Glutamatergic neuron (in vitro differentiated cells): ENCODE measurements at regions not wholly inside any gene's neighbourhood (a gene's known extent, or its start where the extent isn't known, plus 50 kb on each side); places are given as distances from the start of the nearest gene placed in this dataset.

Source experiments
- DNase-seq: peaks from one replicate; pipeline ENCODE4 v3.0.0; 2022
- H3K27ac Mint-ChIP-seq: one replicate; pipeline ENCODE4 v1.8.0; 2020; ENCODE audit warnings: mild to moderate bottlenecking, mixed read lengths, inconsistent platforms; ENCODE audit not compliant: unreplicated experiment
- H3K27me3 Mint-ChIP-seq: one replicate; pipeline ENCODE4 v1.8.0; 2020; ENCODE audit warnings: mild to moderate bottlenecking, moderate library complexity, mixed read lengths, inconsistent platforms; ENCODE audit not compliant: unreplicated experiment
- H3K36me3 Mint-ChIP-seq: one replicate; pipeline ENCODE4 v1.8.0; 2020; ENCODE audit warnings: mild to moderate bottlenecking, mixed read lengths, inconsistent platforms; ENCODE audit not compliant: unreplicated experiment
- H3K4me1 Mint-ChIP-seq: one replicate; pipeline ENCODE4 v1.8.0; 2020; ENCODE audit warnings: mild to moderate bottlenecking, low read depth, mixed read lengths, inconsistent platforms; ENCODE audit not compliant: unreplicated experiment
- H3K4me3 Mint-ChIP-seq: one replicate; pipeline ENCODE4 v1.8.0; 2020; ENCODE audit warnings: mild to moderate bottlenecking, mixed read lengths, inconsistent platforms; ENCODE audit not compliant: unreplicated experiment
- H3K9me3 Mint-ChIP-seq: one replicate; pipeline ENCODE4 v1.8.0; 2020; ENCODE audit warnings: mild to moderate bottlenecking, moderate library complexity, mixed read lengths, inconsistent platforms; ENCODE audit not compliant: unreplicated experiment
- CTCF ChIP-seq: fragments of 200-600 bp; sonication (generic); IDR thresholded peaks from one replicate; pipeline ENCODE4 v1.5.0; 2021; ENCODE audit not compliant: partially characterized antibody, unreplicated experiment

DNA sequence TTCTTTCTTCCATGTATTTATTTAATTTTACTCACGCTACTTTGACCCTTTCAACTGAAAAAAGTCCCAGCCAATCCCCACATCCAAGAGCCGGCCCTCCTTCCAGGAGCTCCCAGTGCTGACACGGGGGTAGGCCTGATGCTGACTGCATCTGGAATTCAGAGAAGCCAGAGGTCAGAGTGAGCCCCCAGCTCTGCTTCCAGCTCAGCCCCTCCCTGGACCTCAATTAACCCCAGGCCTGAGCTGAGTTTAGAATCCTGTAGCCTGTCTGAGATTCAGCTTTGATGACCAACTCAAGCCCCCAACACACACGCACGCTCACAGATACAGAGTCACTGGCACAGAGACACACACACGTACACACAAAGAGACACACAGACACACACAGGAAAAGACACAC, 247.9 kb downstream of the NPHP4 start:
- peaks cover 2% of the 10 kb centered on the region for H3K36me3 Mint-ChIP-seq
- no peak for TF ChIP-seq CTCF
- no peak for DNase-seq
- H3K27me3 Mint-ChIP-seq: peaks cover 3% of the 10 kb centered on the region
- H3K27ac Mint-ChIP-seq: no peak overlapping the region
- H3K9me3 Mint-ChIP-seq: peaks cover 10% of the 10 kb centered on the region
- H3K4me1 Mint-ChIP-seq: peaks cover 3% of the 10 kb centered on the region
- H3K4me3 Mint-ChIP-seq: no peak overlapping the region

DNA sequence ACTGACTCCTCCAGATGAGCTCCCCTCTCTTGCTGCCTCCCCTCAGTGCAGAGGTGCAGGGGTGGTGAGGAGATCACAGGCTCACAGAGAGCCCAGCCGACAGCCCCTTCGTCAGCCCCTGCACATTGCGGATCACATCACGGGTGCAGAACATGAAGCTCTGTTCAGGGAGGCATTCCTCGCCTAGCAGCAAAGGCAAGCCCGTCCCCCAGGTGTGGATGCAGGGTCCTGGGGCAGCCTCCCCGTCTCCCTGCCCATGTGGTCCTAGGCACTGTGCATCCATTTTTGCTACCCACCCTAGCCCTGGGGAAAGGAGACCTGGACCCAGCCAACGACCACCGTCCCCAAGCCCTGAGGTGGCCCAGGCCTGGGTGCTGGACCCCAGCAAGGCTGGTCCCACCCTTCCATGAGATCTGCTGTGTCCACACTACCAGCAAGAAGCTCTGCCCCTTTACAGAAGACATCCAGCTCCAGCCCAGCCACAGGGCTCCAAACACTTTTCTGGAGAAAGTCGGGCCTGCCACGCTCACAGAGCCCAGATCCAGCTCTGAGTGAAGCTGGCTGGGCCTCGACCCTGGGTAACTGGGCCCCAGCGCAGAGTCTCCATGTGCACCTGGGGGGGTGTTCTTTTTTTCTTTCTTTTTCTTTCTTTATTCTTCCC, 248.7 kb downstream of the NPHP4 start:
- H3K4me1 Mint-ChIP-seq: peaks cover 3% of the 10 kb centered on the region
- TF ChIP-seq CTCF: no peak
- peaks cover 10% of the 10 kb centered on the region for H3K9me3 Mint-ChIP-seq
- H3K4me3 Mint-ChIP-seq: no peak overlapping the region
- no peak overlapping the region for H3K27ac Mint-ChIP-seq
- no peaks in the 10 kb centered on the region for H3K36me3 Mint-ChIP-seq
- DNase-seq: no peak
- H3K27me3 Mint-ChIP-seq: no peaks in the 10 kb centered on the region

- H3K4me3 Mint-ChIP-seq: peak overlapping the region; percentile 46
These were observed 249.4 kb downstream of the NPHP4 start for GRCh38 chr1:5742801-5743200.

GRCh38 chr1:5742032-5742431, 250.2 kb downstream of the NPHP4 start:
- DNase-seq: no peak
- H3K4me3 Mint-ChIP-seq: no peak overlapping the region
- no peaks in the 10 kb centered on the region for H3K36me3 Mint-ChIP-seq
- H3K27me3 Mint-ChIP-seq: no peaks in the 10 kb centered on the region
- no peak for TF ChIP-seq CTCF
- peaks cover 3% of the 10 kb centered on the region for H3K4me1 Mint-ChIP-seq
- H3K9me3 Mint-ChIP-seq: peaks cover 10% of the 10 kb centered on the region
- H3K27ac Mint-ChIP-seq: no peak overlapping the region

More at GRCh38 chr1:5742801-5743200, 249.4 kb downstream of the NPHP4 start:
- DNase-seq: no peak
- no peak for TF ChIP-seq CTCF
- Mint-ChIP-seq H3K36me3 (no peaks in the 10 kb centered on the region), H3K27me3 (no peaks in the 10 kb centered on the region), H3K4me1 (peaks cover 3% of the 10 kb centered on the region), H3K9me3 (peaks cover 10% of the 10 kb centered on the region), H3K27ac (no peak overlapping the region)
